ENCODE measurements at regions not wholly inside any gene's neighbourhood (a gene's known extent, or its start where the extent isn't known, plus 50 kb on each side); places are given as distances from the start of the nearest gene placed in this dataset.

DNA sequence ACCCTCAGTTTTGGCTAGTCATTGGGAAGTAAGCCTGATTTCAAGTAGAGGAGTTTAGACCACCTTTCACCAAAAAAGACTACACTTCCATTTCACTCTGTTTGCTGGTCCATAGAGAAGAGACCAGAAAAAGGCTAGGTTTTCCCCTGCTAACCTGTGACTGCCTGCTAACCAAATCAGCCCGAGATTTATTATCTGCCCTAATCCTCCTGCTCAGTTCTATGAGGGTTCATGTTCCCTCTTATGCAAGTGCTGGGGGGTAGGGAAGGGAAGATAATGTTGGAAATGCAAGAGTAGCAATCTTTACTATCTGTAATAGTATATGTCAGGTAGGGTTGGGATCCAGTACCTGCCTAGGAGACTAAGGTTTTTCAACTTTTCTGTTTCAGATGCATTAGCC is 51.6 kb upstream of the CCNG1 start:
- Mint-ChIP-seq H3K9me3 (ENCODE audit: unreplicated experiment) (no peaks in the 10 kb centered on the region), H3K4me3 (ENCODE audit: unreplicated experiment) (no peak overlapping the region), H3K4me1 (ENCODE audit: insufficient read depth, unreplicated experiment) (no peaks in the 10 kb centered on the region), H3K27ac (ENCODE audit: low read depth, unreplicated experiment) (no peak overlapping the region), H3K36me3 (ENCODE audit: insufficient read depth, unreplicated experiment) (no peaks in the 10 kb centered on the region), H3K27me3 (ENCODE audit: insufficient read depth, unreplicated experiment) (no peaks in the 10 kb centered on the region)
- no TSS peak for BruUV-seq (replicated peaks)
- POLR2A ChIA-PET: no interaction called here
- TF ChIP-seq, protein P1, sequence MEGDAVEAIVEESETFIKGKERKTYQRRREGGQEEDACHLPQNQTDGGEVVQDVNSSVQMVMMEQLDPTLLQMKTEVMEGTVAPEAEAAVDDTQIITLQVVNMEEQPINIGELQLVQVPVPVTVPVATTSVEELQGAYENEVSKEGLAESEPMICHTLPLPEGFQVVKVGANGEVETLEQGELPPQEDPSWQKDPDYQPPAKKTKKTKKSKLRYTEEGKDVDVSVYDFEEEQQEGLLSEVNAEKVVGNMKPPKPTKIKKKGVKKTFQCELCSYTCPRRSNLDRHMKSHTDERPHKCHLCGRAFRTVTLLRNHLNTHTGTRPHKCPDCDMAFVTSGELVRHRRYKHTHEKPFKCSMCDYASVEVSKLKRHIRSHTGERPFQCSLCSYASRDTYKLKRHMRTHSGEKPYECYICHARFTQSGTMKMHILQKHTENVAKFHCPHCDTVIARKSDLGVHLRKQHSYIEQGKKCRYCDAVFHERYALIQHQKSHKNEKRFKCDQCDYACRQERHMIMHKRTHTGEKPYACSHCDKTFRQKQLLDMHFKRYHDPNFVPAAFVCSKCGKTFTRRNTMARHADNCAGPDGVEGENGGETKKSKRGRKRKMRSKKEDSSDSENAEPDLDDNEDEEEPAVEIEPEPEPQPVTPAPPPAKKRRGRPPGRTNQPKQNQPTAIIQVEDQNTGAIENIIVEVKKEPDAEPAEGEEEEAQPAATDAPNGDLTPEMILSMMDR (IDR thresholded peaks at IDR 0.05; ENCODE audit: unreplicated experiment): no peak
- no peak for DNase-seq (ENCODE audit: unreplicated experiment)
- CTCF ChIA-PET: no interaction called here
- intact Hi-C loops (cut with micrococcal nuclease): no loop called here

DNA sequence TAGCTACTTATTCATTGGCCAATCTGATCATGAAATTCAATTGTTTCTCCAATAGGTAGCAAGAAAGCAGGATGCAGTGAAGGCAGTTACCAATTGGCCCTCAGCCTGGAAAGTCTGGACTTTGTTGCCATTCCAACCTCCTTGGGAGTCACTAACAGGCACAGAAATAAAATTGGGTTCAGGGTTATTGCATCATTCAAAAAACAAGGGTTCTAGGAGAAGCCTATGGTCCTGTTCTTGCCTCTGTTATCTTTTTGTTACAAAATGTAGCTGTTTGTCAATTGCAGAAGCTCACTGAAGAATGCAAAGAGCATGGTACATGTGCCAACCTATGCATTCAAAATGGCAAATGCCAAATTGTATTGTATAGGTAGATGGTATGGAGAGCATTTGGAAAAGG is 51.0 kb upstream of the CCNG1 start:
- POLR2A ChIA-PET: no interaction called here
- Mint-ChIP-seq H3K4me3 (ENCODE audit: unreplicated experiment) (no peak overlapping the region), H3K4me1 (ENCODE audit: insufficient read depth, unreplicated experiment) (no peaks in the 10 kb centered on the region), H3K36me3 (ENCODE audit: insufficient read depth, unreplicated experiment) (no peaks in the 10 kb centered on the region), H3K27ac (ENCODE audit: low read depth, unreplicated experiment) (no peak overlapping the region), H3K9me3 (ENCODE audit: unreplicated experiment) (no peaks in the 10 kb centered on the region), H3K27me3 (ENCODE audit: insufficient read depth, unreplicated experiment) (no peaks in the 10 kb centered on the region)
- intact Hi-C loops (cut with micrococcal nuclease): no loop called here
- CTCF ChIA-PET: interaction anchor here (0.6 to 1.5 kb wide), 3 partner anchors 12 to 1398 kb away, joined by 4 to 12 read pairs (median 5); no protein-coding TSS in a partner anchor
- DNase-seq (ENCODE audit: unreplicated experiment): no peak
- no TSS peak for BruUV-seq (replicated peaks)
- TF ChIP-seq, protein P1 (IDR thresholded peaks at IDR 0.05; ENCODE audit: unreplicated experiment): no peak

DNA sequence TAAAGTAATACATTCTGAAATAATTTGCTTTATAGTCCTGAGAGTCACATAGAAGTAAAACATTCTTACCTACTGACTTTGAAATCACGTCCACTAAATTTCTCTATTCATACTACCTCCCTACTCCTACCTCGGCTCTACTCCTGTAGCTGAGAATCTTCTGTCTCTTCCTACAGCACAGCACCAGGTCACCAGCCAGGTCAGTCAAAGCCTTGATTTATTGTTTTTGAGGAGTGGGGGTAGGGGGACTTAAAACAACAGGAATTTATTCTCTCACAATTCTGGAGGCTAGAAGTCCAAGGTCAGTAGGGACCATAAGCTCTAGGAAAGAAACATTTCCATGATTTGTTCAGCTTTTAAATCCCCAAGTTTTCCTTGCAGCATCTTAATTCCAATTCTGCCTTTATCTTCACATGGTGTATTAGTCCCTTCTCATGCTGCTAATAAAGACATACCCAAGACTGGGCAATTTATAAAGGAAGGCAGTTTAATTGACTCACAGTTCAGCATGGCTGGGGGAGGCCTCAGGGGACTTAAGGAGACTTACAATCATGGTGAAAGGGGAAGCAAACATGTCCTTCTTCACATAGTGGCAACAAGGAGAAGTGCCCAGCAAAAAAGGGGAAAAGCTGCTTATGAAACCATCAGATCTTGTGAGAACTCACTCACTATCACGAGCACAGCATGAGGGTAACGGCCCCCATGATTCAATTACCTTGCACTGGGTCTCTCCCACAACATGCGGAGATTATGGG is 49.6 kb upstream of the CCNG1 start:
- H3K4me1 Mint-ChIP-seq (ENCODE audit: insufficient read depth, unreplicated experiment): no peaks in the 10 kb centered on the region
- H3K27ac Mint-ChIP-seq (ENCODE audit: low read depth, unreplicated experiment): no peak overlapping the region
- H3K27me3 Mint-ChIP-seq (ENCODE audit: insufficient read depth, unreplicated experiment): no peaks in the 10 kb centered on the region
- TF ChIP-seq, protein P1 (IDR thresholded peaks at IDR 0.05; ENCODE audit: unreplicated experiment): no peak
- ChIA-PET POLR2A (interaction anchor here (0.6 kb wide), 2 partner anchors 17 to 19 kb away, joined by 3 to 4 read pairs; no protein-coding TSS in a partner anchor), CTCF (interaction anchor here (1.0 to 1.5 kb wide), 2 partner anchors 21 to 40 kb away, joined by 3 to 12 read pairs; no protein-coding TSS in a partner anchor)
- no peak for DNase-seq (ENCODE audit: unreplicated experiment)
- no peaks in the 10 kb centered on the region for H3K36me3 Mint-ChIP-seq (ENCODE audit: insufficient read depth, unreplicated experiment)
- no peaks in the 10 kb centered on the region for H3K9me3 Mint-ChIP-seq (ENCODE audit: unreplicated experiment)
- no peak overlapping the region for H3K4me3 Mint-ChIP-seq (ENCODE audit: unreplicated experiment)
- intact Hi-C loops (cut with micrococcal nuclease): no loop called here
- BruUV-seq (replicated peaks): no TSS peak

Data from MCF 10A (cell line).